Suprapubic skin (tissue), 4 donors: ENCODE measurements at regions not wholly inside any gene's neighbourhood (a gene's known extent, or its start where the extent isn't known, plus 50 kb on each side); places are given as distances from the start of the nearest gene placed in this dataset.

Experiments used
- CTCF ChIP-seq, 2 donors: fragments of 200-600 bp in 1 of 2; fragments of 450-650 bp in 1 of 2; sonication (generic) in 1 of 2; IDR thresholded peaks; one replicate each; pipeline ENCODE4 v1.5.1; 2016 to 2019; ENCODE audit warnings: antibody characterized with exemption in 2 of 2, mild to moderate bottlenecking in 1 of 2, moderate library complexity in 1 of 2
- EP300 ChIP-seq: sonication (generic); formaldehyde crosslinking; IDR thresholded peaks from one replicate; pipeline ENCODE4 v1.6.1; 2017; ENCODE audit warnings: antibody characterized with exemption
- POLR2A ChIP-seq, 2 donors: fragments of 450-650 bp; IDR thresholded peaks; one replicate each; pipeline ENCODE4 v1.6.1; 2017; ENCODE audit warnings: antibody characterized with exemption in 2 of 2, mild to moderate bottlenecking in 2 of 2, moderate library complexity in 2 of 2
- POLR2AphosphoS5 ChIP-seq, 3 donors: sonication (generic); formaldehyde crosslinking; IDR thresholded peaks; one replicate each; pipeline ENCODE4 v1.6.1; 2017; ENCODE audit warnings: antibody characterized with exemption in 3 of 3

GRCh38 chr1:64388336-64388735, 81.6 kb upstream of the CACHD1 start:
- no peak for TF ChIP-seq EP300
- TF ChIP-seq CTCF (IDR thresholded peaks at IDR 0.05) = no peak
- TF ChIP-seq POLR2AphosphoS5 (IDR thresholded peaks at IDR 0.05) = no peak
- TF ChIP-seq POLR2A (IDR thresholded peaks at IDR 0.05) = no peak
